H1 (cell line): ENCODE measurements at regions not wholly inside any gene's neighbourhood (a gene's known extent, or its start where the extent isn't known, plus 50 kb on each side); places are given as distances from the start of the nearest gene placed in this dataset.

Source experiments
- GABPA ChIP-seq: IDR thresholded peaks from 2 replicates; pipeline ENCODE4 v1.6.1; 2011; ENCODE audit warnings: mild to moderate bottlenecking, low read length, moderate library complexity, borderline replicate concordance; ENCODE audit not compliant: insufficient read depth
- JUND ChIP-seq: IDR thresholded peaks from 2 replicates; pipeline ENCODE4 v1.6.1; 2011; ENCODE audit warnings: mild to moderate bottlenecking, improper control_type of control experiment, low read length
- KDM1A ChIP-seq: fragments of 200-600, 300-600 bp; sonication (generic); IDR thresholded peaks from 2 replicates; pipeline ENCODE4 v1.7.1; 2016; ENCODE audit warnings: mild to moderate bottlenecking, low read length, borderline replicate concordance
- NRF1 ChIP-seq: IDR thresholded peaks from 2 replicates; pipeline ENCODE4 v1.6.1; 2011; ENCODE audit warnings: mild to moderate bottlenecking, low read depth, low read length, improper control_type of control experiment
- POU5F1 ChIP-seq: IDR thresholded peaks from 2 replicates; pipeline ENCODE4 v1.6.1; 2011; ENCODE audit warnings: low read depth, mild to moderate bottlenecking, low read length, moderate library complexity
- RAD21 ChIP-seq, 2 experiments: IDR thresholded peaks in 1 of 2; conservative IDR thresholded peaks in 1 of 2; 2 replicates each; pipeline ENCODE4 v1.6.1; 2011; ENCODE audit warnings: low read depth in 2 of 2, low read length in 2 of 2, improper control_type of control experiment in 1 of 2, inconsistent platforms in 1 of 2, mild to moderate bottlenecking in 1 of 2, moderate library complexity in 1 of 2
- RNF2 ChIP-seq: fragments of 200-900, 300-1000 bp; sonication (generic); IDR thresholded peaks from 2 replicates; pipeline ENCODE4 v1.7.1; 2016; ENCODE audit warnings: borderline replicate concordance, low read depth, mild to moderate bottlenecking, antibody characterized with exemption, low read length; ENCODE audit not compliant: poor library complexity, severe bottlenecking; ENCODE audit errors: missing control alignments
- SRF ChIP-seq: IDR thresholded peaks from 2 replicates; pipeline ENCODE4 v1.6.1; 2011; ENCODE audit warnings: mild to moderate bottlenecking, low read depth, low read length, moderate library complexity
- TAF1 ChIP-seq: IDR thresholded peaks from 2 replicates; pipeline ENCODE4 v1.6.1; 2011; ENCODE audit warnings: mild to moderate bottlenecking, low read depth, low read length
- TF ChIP-seq, protein P1 (sequence below): fragments of 300-600 bp; sonication (generic); IDR thresholded peaks from 2 replicates; pipeline ENCODE4 v1.7.1; 2012; ENCODE audit warnings: low read length, moderate library complexity, mild to moderate bottlenecking, inconsistent platforms; ENCODE audit not compliant: insufficient replicate concordance

GRCh38 chr11:26193694-26194365 is 138.1 kb upstream of the ANO3 start (continued):
- TF ChIP-seq, protein P1, sequence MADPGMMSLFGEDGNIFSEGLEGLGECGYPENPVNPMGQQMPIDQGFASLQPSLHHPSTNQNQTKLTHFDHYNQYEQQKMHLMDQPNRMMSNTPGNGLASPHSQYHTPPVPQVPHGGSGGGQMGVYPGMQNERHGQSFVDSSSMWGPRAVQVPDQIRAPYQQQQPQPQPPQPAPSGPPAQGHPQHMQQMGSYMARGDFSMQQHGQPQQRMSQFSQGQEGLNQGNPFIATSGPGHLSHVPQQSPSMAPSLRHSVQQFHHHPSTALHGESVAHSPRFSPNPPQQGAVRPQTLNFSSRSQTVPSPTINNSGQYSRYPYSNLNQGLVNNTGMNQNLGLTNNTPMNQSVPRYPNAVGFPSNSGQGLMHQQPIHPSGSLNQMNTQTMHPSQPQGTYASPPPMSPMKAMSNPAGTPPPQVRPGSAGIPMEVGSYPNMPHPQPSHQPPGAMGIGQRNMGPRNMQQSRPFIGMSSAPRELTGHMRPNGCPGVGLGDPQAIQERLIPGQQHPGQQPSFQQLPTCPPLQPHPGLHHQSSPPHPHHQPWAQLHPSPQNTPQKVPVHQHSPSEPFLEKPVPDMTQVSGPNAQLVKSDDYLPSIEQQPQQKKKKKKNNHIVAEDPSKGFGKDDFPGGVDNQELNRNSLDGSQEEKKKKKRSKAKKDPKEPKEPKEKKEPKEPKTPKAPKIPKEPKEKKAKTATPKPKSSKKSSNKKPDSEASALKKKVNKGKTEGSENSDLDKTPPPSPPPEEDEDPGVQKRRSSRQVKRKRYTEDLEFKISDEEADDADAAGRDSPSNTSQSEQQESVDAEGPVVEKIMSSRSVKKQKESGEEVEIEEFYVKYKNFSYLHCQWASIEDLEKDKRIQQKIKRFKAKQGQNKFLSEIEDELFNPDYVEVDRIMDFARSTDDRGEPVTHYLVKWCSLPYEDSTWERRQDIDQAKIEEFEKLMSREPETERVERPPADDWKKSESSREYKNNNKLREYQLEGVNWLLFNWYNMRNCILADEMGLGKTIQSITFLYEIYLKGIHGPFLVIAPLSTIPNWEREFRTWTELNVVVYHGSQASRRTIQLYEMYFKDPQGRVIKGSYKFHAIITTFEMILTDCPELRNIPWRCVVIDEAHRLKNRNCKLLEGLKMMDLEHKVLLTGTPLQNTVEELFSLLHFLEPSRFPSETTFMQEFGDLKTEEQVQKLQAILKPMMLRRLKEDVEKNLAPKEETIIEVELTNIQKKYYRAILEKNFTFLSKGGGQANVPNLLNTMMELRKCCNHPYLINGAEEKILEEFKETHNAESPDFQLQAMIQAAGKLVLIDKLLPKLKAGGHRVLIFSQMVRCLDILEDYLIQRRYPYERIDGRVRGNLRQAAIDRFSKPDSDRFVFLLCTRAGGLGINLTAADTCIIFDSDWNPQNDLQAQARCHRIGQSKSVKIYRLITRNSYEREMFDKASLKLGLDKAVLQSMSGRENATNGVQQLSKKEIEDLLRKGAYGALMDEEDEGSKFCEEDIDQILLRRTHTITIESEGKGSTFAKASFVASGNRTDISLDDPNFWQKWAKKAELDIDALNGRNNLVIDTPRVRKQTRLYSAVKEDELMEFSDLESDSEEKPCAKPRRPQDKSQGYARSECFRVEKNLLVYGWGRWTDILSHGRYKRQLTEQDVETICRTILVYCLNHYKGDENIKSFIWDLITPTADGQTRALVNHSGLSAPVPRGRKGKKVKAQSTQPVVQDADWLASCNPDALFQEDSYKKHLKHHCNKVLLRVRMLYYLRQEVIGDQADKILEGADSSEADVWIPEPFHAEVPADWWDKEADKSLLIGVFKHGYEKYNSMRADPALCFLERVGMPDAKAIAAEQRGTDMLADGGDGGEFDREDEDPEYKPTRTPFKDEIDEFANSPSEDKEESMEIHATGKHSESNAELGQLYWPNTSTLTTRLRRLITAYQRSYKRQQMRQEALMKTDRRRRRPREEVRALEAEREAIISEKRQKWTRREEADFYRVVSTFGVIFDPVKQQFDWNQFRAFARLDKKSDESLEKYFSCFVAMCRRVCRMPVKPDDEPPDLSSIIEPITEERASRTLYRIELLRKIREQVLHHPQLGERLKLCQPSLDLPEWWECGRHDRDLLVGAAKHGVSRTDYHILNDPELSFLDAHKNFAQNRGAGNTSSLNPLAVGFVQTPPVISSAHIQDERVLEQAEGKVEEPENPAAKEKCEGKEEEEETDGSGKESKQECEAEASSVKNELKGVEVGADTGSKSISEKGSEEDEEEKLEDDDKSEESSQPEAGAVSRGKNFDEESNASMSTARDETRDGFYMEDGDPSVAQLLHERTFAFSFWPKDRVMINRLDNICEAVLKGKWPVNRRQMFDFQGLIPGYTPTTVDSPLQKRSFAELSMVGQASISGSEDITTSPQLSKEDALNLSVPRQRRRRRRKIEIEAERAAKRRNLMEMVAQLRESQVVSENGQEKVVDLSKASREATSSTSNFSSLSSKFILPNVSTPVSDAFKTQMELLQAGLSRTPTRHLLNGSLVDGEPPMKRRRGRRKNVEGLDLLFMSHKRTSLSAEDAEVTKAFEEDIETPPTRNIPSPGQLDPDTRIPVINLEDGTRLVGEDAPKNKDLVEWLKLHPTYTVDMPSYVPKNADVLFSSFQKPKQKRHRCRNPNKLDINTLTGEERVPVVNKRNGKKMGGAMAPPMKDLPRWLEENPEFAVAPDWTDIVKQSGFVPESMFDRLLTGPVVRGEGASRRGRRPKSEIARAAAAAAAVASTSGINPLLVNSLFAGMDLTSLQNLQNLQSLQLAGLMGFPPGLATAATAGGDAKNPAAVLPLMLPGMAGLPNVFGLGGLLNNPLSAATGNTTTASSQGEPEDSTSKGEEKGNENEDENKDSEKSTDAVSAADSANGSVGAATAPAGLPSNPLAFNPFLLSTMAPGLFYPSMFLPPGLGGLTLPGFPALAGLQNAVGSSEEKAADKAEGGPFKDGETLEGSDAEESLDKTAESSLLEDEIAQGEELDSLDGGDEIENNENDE = no peak
- TF ChIP-seq RAD21 (IDR thresholded peaks at IDR 0.05 in 1 of 2, conservative IDR thresholded peaks at IDR 0.05 in 1 of 2; ENCODE audit: low read depth in 2 of 2, low read length in 2 of 2) (no peak), NRF1 (no peak), POU5F1 (no peak), KDM1A (no peak), RNF2 (no peak), TAF1 (no peak), JUND (no peak), GABPA (no peak), SRF (no peak)
